ENCODE measurements at regions not wholly inside any gene's neighbourhood (a gene's known extent, or its start where the extent isn't known, plus 50 kb on each side); places are given as distances from the start of the nearest gene placed in this dataset.

GRCh38 chr18:77776104-77776503 lies 526.5 kb downstream of the GALR1 start:
- intact Hi-C loops (cut with DNase I), result no loop called here
- no peaks in the 10 kb centered on the region for H3K4me1 ChIP-seq
- ATAC-seq (no peak), DNase-seq (no peak)
- no peaks in the 10 kb centered on the region for H3K27me3 ChIP-seq
- no peak overlapping the region for H3K4me3 ChIP-seq
- no peaks in the 10 kb centered on the region for H3K9me3 ChIP-seq
- no peak for TF ChIP-seq CTCF (IDR thresholded peaks at IDR 0.05)
- H3K36me3 ChIP-seq, result no peaks in the 10 kb centered on the region
- H3K27ac ChIP-seq, result no peak overlapping the region

GRCh38 chr18:77777163-77777562 lies 527.5 kb downstream of the GALR1 start:
- Histone ChIP-seq H3K27ac (no peak overlapping the region), H3K36me3 (no peaks in the 10 kb centered on the region), H3K9me3 (no peaks in the 10 kb centered on the region), H3K4me1 (no peaks in the 10 kb centered on the region), H3K27me3 (no peaks in the 10 kb centered on the region), H3K4me3 (no peak overlapping the region)
- DNase-seq, result no peak
- no peak for ATAC-seq
- intact Hi-C loops (cut with DNase I), result no loop called here
- no peak for TF ChIP-seq CTCF (IDR thresholded peaks at IDR 0.05)

GRCh38 chr18:77784759-77785379 lies 535.2 kb downstream of the GALR1 start:
- H3K9me3 ChIP-seq, result no peaks in the 10 kb centered on the region
- no peaks in the 10 kb centered on the region for H3K4me1 ChIP-seq
- H3K27ac ChIP-seq, result no peak overlapping the region
- DNase-seq (no peak), ATAC-seq (no peak)
- intact Hi-C loops (cut with DNase I), result no loop called here
- no peak overlapping the region for H3K4me3 ChIP-seq
- TF ChIP-seq CTCF (IDR thresholded peaks at IDR 0.05), result no peak
- H3K36me3 ChIP-seq, result no peaks in the 10 kb centered on the region
- no peaks in the 10 kb centered on the region for H3K27me3 ChIP-seq

- H3K4me3 ChIP-seq, result no peak overlapping the region
- TF ChIP-seq CTCF (IDR thresholded peaks at IDR 0.05), result no peak
- DNase-seq (no peak), ATAC-seq (no peak)
- no peak overlapping the region for H3K27ac ChIP-seq
- H3K27me3 ChIP-seq, result no peaks in the 10 kb centered on the region
- no peaks in the 10 kb centered on the region for H3K4me1 ChIP-seq
- no peaks in the 10 kb centered on the region for H3K9me3 ChIP-seq
- intact Hi-C loops (cut with DNase I), result no loop called here
- H3K36me3 ChIP-seq, result no peaks in the 10 kb centered on the region
These were observed 535.8 kb downstream of the GALR1 start for GRCh38 chr18:77785415-77785975.

GRCh38 chr18:77803024-77803423 lies 553.4 kb downstream of the GALR1 start:
- H3K4me3 ChIP-seq, result no peak overlapping the region
- ATAC-seq (no peak), DNase-seq (no peak)
- intact Hi-C loops (cut with DNase I), result no loop called here
- no peaks in the 10 kb centered on the region for H3K36me3 ChIP-seq
- peaks cover 0 to 7% of the 10 kb centered on the region in 2 donors for H3K9me3 ChIP-seq
- no peak overlapping the region for H3K27ac ChIP-seq
- TF ChIP-seq CTCF (IDR thresholded peaks at IDR 0.05), result no peak
- no peaks in the 10 kb centered on the region for H3K4me1 ChIP-seq
- no peaks in the 10 kb centered on the region for H3K27me3 ChIP-seq

Measured in left lung (tissue), 4 donors.